Stimulated activated CD8-positive, alpha-beta memory T cell treated with anti-CD3 and anti-CD28 coated beads, Interleukin-15, amount 100 ng/mL, for 48 hours (primary cell): ENCODE measurements at regions not wholly inside any gene's neighbourhood (a gene's known extent, or its start where the extent isn't known, plus 50 kb on each side); places are given as distances from the start of the nearest gene placed in this dataset.
A peak's percentile ranks its signal among the peaks of the same experiment; 100 is the strongest.
"Not testable (repeated sequence)": the region's sequence is repeated elsewhere in the genome, so short reads cannot be mapped to it uniquely, and the experiment has no call there.

Experiments
- DNase-seq, 2 donors: peaks; one replicate each; pipeline ENCODE4 v3.0.0-alpha.2; 2020; ENCODE audit warnings: low read depth in 2 of 2

DNA sequence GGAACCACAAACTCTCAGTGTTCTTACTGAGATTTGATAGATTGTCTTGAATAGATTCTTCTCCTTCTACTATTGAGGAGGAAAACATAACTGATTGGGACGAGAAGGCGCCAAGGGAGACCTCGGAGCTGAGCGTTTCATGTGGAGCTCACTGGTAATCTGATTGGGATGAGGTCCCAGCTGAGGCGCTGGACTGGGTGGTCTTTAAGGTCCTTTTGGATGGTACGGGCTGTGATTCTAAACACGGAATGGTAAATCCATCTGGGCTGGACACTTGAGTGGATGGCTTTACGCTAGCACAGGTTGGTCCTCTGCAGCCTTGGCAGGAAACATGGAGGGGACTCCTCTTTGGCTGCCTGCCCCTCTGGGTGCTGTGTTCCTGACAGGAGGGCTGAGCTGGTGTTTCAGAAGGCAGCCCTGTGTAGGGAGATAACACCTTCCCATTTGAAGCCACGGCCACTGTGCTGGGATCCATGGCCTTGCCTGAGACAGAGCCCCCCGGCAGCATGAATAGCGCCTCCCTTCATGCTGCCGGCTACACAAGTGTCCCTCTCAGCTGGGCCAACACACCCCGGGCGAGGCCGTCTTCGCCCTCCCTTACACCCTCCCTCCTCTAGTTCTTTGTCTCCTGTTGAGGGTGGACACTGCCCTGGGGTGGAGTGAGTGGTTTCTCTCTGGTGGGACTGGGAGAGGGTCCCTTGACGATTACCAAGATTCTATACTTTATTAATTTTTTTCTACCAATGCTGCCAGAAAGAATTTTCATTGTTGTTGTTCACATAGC is 203.2 kb upstream of the SHH start:
- DNase-seq: no peak

DNA sequence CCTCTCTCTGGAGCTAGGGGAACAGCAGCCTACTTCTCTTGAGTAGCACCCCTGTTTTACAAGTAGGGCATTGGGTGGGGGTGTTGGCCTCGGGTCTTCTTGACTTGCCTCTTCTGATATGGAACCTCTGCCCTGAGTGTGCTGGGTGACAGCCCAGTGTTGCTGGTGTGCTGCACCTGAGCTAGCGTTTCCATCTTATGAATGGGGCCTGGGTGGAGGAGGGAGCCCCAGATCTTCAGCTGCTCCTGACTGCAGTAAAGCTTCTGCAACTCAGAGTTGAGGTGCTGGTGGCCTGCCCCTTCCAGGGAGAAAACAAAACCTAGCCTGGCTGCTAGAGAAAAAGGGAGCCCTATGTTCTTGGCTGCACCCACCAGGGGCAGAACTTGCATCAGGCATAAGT is 202.5 kb upstream of the SHH start:
- no peak for DNase-seq

DNA sequence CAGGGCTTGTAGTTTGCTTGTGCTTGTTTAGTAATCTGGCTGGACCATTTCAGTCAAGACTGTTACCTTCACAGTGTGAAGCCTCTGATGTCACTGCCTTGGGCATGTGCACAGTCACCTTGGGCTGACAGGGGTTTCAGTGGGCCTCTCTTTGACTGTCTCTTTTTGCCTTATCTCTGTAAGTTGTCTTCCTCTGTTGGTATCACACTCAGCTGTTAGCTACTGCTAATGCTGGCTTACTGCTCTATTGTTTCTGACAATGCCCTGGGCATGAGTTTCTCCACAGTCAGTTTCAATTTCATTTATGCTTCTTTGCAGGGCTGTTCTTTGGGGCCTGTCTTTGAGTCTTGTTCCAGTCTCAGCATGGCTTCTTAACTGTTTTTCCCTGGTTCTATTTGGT is 201.9 kb upstream of the SHH start:
- no peak for DNase-seq

DNA sequence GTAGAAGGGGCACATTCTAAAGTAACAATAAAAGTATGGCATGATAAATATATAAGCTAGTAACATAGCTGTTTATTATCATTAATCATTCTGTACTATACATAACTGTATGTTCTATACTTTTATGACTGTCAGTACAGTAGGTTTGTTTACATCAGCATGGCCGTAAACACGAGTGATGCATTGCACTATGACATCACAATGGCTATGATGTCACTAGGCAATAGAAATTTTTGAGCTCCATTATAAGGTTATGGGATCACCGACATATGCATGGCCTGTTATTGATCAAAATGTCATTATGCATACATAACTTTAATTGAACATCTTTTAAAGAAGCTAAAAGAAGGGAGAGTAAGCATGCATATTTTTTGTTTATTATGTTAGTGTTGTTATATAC is 200.1 kb upstream of the SHH start:
- DNase-seq: no peak

DNA sequence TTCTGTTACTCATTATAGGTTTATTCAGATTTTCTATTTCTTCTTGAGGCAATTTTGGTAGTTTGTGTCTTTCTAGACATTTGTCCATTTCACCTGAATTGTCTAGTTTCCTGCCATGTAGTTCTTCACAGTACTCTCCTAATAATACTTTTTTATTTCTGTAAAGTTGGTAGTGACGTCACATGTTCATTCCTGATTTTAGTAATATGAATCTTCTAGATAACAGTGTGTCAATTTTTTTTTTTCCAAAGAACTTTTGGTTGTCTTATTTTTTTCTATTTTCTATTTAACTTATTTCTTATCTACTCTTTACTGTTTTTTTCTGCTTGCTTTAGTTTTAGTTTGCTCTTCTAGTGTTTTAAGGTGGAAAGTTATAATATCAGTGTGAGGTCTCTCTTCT is 197.3 kb upstream of the SHH start:
- no peak for DNase-seq

DNA sequence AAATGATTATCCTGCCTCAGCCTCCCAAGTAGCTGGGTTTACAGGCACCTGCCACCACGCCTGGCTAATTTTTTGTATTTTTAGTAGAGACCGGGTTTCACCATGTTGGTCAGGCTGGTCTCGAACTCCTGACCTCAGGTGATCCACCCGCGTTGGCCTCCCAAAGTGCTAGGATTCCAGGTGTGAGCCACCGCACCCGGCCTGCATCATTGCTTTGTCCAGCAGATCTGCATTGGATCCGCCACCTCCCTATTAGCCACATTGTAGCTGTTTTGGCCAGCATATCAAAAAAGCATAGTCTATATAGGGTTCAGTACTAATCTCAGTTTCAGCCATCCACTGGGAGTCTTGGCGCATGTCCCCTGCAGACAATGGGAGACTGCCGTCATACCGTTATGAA is 194.6 kb upstream of the SHH start:
- not testable (repeated sequence) for DNase-seq

DNA sequence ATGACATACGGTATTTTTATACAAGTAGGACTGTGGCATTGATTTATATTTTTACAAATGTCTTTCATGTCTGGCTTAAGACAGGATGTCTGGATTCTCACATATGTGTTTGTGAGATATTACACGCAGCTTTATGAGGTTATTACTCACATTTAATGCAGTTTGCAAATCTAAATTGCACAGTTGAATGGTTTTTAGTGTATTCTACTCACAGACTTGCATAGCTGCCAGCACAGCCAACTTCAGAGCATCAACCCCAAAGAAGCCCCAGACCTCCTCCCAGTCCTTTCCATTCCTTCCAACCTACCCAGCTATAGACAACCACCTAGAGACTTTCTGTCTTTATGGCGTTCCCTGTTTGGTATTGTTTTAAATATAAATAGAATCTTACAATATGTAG is 193.8 kb upstream of the SHH start:
- DNase-seq: no peak

DNA sequence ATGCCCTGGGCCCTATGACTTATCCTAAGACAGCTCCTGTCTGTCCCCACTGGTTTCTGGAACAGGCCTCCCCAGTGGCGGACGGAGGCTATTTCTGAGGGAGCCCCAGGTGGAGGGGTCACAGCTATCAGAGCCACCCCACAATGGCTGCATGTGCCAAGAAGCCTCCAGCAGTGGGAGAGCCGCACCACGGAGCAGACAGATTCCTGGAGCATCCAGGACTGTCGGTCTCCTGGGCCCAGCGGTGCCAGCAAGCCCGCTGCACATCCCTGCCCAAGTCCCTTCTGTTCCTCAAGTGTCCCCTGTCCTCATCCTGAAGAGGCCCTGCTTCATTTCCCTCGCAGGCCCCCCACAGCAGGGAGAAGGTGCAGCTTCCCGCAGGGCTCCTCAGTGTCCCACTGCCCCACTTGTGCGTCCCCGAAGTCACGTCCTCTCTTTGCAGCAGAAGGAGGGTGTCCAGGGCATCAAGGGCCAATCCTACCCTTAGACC is 193.0 kb upstream of the SHH start:
- no peak for DNase-seq

DNA sequence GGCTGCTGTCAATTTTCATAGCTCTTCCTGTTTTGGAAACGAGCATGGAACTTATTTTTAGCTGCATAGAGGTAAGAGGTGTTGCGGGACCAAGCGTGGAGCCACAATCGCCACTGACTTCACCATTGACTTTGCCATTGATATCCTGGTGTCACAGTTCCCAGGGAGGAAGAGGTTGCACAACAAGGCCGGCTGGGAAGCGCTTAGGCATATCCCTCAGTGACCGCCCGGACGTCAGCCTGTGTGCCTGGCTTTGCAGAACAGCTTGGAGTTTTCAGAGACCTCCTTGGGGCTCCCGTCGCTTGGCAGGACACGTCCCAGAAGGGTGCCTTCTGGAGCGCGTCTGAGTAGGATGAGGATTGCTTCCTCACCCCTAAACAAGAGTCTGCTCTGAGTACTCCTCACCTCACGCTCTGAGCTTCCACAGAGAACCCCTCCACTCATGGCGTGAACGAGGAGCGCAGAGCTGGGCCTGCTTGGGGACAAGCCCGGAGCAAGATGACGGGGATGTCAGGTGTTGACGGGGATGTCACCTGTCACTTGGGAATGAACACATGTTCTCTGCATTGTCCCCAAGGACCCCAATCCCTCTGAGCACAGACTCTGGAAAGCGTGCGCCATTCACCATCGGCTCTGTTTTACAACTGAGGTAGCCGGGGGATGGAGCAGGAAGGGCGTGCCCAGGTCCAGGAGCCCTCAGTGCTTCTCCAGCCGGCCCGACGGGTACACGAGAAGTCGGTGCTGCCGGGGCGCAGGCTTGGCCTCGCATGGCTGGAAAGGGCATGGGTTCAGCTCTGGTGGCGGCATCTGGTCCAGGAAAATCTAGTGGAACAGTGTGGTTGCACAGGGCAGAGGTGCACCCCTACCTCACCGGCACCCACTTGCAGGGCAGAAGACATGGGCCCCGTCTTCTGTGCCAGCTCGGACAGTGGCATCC is 192.3 kb upstream of the SHH start:
- no peak for DNase-seq

DNA sequence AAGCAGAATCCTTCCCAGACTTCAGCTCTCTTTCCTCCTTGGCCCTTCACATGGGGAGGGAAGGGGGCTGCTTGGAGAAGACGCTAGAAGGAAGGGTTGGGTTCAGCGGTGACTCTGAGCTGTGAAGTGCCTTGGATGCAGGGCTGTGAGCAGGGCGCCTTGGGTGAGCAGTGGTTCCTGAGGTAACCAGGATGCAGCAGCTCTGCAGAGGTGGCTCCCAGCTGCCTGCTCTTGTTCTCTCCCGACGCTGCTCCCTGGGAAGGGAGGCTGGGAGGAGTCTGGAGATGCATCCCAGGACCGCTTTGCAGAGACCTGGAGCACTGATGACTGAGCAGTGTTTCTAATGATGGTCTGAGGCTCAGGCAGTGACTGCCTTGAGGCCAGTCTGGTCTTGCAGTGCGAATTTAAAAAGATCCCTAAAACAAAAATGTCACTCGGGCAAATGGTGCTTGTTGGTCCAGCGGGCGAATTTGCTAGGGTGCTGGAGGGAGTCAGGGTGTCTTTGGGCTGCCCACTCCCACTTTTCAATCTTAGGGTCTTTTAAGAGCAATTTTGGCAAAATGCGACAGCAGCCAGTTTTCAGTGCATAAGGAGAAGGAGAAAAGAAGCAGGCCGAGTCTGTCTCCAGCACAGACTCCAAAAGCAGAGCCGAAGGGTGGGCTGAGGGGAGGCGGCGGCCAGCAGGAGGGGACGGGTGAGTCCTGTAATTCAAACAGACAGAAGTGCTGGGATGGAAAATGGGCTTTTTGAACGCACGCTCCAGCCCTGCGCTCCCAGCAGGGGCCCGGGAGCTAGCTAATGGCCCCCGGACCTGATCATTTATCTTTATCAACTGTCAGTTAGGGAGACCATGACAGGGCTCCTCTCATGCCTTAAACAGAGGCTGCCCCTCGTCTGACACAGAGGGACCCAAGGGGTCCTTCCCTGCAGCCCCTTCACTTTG is 191.2 kb upstream of the SHH start:
- DNase-seq: no peak

DNA sequence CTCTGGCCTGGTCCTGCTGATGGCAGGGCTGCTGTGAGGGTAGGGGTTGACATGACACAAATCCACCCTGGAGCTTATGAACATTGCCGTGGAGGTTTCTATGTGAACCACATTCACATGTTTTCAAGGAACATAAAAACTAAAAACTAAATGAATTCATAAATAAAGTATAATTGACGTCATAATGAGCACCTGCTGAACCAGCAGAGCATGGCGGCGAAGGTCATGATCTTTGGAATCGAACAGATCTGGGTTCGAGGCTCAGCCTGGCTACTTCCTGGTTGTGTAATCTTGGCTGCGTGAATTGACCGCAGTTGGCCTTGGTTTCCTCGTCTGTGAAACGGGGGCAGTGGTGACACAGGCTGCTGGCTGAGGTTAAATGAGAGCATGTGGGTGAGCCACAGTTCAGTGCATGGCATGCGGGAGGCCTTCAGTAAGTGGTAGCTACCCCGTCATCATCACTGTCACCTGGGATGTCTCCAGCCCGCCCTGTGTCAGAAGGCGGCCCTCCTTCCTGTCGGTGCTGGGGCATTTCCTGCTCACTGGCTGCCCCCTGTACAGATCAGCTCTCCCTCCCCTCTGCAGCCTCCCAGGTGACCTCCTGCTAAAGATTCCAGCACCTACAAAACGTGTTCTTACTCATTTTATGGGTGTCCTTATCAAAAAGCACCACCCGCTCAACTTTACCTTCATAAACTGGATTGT is 190.3 kb upstream of the SHH start:
- DNase-seq: no peak

DNA sequence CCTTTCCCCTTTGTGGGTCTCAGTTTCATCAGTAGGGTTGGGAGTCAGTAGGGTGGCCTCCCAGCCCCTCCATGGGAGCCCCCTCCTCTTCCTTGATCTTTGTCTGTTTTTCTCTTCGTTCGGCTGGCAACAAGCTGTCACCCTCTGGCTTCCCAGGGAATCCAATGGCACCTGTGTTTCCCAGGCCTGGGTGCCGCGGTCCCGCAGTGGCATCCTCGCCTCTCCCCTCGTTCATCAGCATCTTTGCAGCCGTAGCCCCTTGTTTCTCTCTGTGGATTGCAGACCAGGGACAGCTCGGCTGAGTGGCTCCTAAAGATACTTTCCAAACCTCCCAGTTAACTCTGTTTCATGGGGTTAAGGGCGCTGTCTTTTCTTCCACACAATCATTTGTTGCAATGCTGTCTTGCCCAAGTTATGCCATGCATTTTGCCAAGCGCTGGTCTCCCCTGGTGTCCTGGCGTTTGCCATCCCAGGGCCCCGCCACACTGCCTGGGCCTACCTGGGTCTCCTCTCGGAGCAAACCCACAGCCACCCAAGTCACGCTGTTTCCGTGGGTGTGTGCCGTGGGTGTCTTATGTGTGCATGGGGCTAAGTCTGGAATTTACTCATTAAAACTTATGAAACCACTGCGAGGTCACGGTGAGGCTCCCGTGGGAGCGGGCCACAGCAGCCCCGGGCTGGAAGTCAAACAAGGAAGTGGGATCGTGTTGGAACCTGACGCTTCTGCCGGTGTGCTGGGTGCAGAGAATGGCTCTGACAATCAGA is 189.4 kb upstream of the SHH start:
- DNase-seq: no peak

DNA sequence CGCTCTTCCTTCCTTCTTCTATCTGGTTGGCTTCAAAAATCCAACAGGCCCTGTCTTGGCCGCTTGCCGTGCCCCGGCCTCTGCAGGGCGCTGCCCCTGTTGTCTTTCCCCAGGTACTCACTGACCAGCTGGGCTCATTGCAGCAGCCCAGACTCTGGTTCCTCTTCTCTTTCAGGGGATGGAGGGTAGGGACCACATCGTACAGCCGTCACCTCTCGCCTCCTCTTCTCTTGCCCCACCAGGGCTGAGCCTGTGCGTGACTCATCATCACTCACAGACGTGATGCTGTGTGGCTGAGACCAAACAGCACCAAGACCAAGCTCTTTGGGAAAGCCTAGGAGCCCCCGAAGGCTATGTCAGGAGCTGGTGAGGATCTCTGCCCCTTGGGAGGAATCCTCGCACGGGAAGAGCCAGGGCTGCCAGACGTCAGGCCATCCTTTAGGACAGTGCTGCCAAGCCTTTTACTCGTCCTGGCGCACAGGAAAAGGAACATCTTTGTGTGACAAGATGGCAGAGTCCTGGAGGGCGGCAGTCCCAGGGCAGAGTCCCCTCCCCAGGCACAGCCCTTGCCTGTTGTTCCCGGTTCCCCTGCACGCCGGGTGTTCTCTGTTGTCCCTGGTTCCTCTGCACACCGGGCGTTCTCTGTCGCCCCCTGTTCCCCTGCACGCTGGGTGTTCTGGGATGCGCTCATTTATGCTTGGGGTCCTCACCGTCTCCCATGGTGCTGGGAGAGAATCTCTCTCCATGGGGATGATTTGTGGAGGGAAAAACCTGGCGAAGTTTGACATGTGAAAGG is 188.5 kb upstream of the SHH start:
- no peak for DNase-seq

DNA sequence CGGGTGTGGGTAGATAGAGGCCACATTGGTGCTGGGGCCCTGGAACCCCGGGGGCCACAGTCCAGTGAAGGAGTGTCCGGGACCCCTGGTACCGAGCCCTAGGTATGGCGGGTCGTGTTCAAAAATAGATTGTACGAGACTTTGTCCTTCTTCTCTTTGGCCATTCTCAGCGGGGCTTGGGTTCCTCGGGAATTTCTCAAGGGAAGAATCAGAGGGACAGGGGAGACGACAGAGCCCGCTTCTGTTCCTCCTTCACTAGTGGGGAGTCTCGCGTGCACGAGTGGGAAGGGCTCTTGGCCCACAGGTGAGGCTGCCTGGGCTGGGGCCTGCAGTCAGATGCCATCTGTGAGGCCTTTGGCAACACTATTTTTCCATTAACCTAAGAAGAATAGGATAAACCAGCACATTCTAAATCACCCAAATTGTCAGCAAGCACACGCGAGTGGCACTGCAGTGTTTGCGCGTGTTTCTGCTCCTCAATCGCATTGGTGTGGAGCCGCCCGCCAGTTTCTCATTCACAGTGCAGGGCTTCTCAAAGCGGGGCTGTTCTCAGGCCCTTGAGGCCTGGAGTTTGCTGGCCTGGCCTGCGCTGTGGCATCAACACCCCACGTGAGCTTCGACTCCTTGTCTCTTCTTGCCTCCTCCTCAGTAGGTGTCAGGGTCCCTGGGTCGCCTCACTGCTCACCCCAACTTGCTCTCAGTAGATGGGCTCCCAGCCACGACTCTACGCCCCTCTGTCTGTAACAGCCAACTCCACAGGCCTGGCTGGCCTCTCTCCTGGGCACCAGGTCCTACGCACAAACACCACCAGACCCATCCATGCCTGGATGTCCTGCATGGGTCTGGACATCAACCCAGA is 187.6 kb upstream of the SHH start:
- no peak for DNase-seq

DNA sequence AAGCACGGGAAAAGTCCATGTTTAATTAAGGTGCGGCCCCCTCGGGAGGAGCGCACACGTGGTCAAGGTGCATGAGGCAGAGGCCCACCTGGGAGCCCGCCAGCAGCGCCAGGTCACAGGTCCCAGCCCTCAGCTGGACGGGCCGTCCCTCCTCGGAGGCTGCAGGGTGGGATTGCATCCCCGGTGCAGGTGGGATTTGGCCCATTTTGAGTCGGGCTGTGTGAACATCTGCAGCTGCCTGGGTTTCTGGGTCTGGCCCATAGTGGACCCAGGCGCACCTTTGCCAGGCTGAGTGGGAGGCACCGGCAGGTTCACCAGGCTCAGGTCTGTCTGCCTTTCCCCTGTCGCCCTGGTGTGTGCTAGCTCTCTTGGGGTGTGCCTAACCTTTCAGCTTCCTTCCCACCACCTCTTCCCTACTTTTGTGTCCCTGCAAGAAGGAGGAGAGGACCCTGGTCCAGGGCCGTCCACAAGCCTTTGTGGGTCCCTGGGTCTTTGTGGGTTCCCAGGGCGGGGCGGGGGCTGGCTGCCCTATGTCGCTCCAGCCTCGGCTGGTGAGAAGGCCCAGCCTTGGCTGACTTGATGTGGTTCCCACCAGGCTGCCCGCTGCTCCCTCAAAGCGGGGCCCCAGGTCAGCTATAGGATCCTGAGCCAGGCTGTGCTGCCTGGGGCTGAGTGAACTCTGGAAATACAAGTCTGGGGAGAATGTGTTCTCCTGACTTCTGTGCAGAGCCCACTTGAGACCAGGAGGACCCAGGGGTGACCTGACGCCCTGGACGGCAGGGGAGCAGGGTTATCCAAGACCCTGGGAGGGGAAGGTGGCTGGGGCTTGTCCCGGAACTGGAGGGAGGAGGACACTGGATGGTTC is 186.7 kb upstream of the SHH start:
- no peak for DNase-seq

DNA sequence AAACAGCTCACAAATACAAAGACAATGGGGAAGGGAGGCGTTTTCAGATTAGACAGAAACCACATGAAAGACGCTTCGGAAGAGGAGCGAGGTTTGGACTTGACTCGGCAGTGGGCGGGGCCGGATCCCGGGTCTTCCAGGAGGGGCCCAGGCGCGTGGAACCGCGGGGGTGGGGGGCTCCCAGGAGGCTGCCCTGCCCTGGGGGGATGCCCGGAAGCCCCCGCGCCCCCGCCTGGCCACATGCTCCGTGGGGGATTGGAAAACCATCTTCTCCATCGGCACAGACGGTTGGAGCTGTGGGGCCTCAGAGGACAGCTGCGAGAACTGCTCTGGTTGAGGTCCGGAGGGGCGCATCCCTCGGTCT is 186.0 kb upstream of the SHH start:
- DNase-seq: peak; percentile 42 to 51

DNA sequence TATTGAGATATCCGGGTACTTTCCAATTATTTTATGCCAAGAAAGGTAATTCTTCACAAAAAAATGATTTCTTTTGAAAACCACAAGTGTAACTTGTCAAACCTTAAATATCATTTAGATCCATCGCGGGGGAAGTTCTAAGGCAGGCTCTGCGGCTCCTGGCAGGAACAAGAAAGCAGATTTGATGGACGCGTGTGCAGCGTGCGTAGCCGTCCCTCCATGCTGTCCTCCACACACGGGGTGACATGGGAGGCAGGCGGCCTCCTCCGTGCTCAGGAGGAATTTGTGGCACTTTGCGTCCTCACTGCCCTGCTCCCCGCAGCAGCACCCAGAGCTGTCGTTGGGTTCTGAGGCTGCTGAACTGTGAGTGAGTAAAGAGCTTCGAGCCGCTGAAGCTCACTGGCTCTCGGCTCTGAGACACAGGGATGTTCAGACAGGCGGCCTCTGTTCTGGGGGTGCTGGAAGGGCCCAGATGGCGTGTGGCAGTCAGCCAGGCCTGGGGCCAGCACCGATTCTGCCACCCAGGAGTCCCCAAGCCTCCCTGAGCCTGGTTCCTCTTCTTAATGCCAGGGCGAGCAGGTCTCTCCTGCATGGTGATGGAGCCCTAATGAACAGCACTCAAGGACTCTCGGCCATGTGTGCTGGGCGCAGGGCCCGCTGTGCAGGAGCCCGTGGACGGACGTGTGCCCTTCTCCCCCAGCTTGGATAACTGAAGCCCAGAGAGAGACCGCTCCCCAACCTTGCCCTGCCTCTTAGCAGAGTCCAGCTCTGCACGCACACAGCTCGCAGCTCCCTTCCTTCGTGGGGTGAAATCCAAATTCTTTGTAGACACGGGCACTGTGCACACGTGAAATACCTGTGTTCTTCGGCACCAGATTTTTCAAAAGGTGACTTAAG is 185.4 kb upstream of the SHH start:
- DNase-seq: no peak
